B cell (primary cell): ENCODE measurements at regions not wholly inside any gene's neighbourhood (a gene's known extent, or its start where the extent isn't known, plus 50 kb on each side); places are given as distances from the start of the nearest gene placed in this dataset.

Experiments
- ATAC-seq: fragments of 200-7000 bp; cut with Tn5 transposase; one replicate; pipeline ENCODE4 v1.10.0; 2021; ENCODE audit warnings: low read depth, mild to moderate bottlenecking, moderate number of reproducible peaks, moderate library complexity
- CTCF ChIA-PET: fragments of 350-600 bp; sonication (Branson Sonifier 250); formaldehyde crosslinking; loops from one replicate; lab custom pipeline; 2021; ENCODE audit warnings: antibody characterized with exemption, inconsistent platforms; lab: Charles Lee
- POLR2A ChIA-PET: fragments of 350-600 bp; sonication (Branson Sonifier 250); formaldehyde crosslinking; loops from one replicate; lab custom pipeline; 2021; ENCODE audit warnings: antibody characterized with exemption; lab: Charles Lee
- DNase-seq: peaks from one replicate; pipeline ENCODE4 v3.0.0; 2013
- H2AFZ ChIP-seq: 2 replicates; pipeline ENCODE4 v1.6.1; 2012; ENCODE audit warnings: mild to moderate bottlenecking, low read depth, low read length; ENCODE audit not compliant: insufficient read depth, poor library complexity, severe bottlenecking
- H3K27ac ChIP-seq, 2 donors: 1 replicate in 1 of 2; 2 replicates in 1 of 2; pipeline ENCODE4 v1.5.1; 2012 to 2013; ENCODE audit warnings: low read length in 2 of 2, mild to moderate bottlenecking in 2 of 2, moderate library complexity in 1 of 2
- H3K27me3 ChIP-seq, 4 experiments: fragments of 200-600 bp in 1 of 4; sonication (generic) in 1 of 4; replicated peaks in 1 of 4; 1 replicate in 2 of 4; 2 replicates in 2 of 4; pipeline versions ENCODE4 v1.6.1 to v1.7.0; 2013 to 2016; ENCODE audit warnings: low read length in 3 of 4, mild to moderate bottlenecking in 2 of 4, mixed read lengths in 1 of 4, moderate library complexity in 1 of 4; ENCODE audit not compliant: insufficient read depth in 4 of 4, control insufficient read depth in 3 of 4; ENCODE audit errors: control extremely low read depth in 1 of 4
- H3K36me3 ChIP-seq, 2 experiments: replicated peaks in 1 of 2; 1 replicate in 1 of 2; 2 replicates in 1 of 2; pipeline versions ENCODE4 v1.6.1 to v1.7.1; 2013; ENCODE audit warnings: low read length in 1 of 2; ENCODE audit not compliant: insufficient read depth in 2 of 2, control insufficient read depth in 1 of 2; ENCODE audit errors: control extremely low read depth in 1 of 2, extremely low read depth in 1 of 2
- H3K4me1 ChIP-seq, 2 donors: fragments of 200-600 bp in 1 of 2; sonication (generic) in 1 of 2; 1 replicate in 1 of 2; 2 replicates in 1 of 2; pipeline versions ENCODE4 v1.5.1 to v1.6.1; 2013 to 2017; ENCODE audit warnings: low read length in 2 of 2; ENCODE audit not compliant: control insufficient read depth in 2 of 2, insufficient read depth in 2 of 2
- H3K4me2 ChIP-seq: replicated peaks from 2 replicates; pipeline ENCODE3; 2012; ENCODE audit warnings: mild to moderate bottlenecking, low read depth, low read length; ENCODE audit not compliant: poor library complexity, severe bottlenecking
- H3K4me3 ChIP-seq, 5 experiments: fragments of 200-600 bp in 1 of 5; sonication (generic) in 1 of 5; 1 replicate in 3 of 5; 2 replicates in 2 of 5; pipeline versions ENCODE4 v1.5.1 to v1.7.0; 2011 to 2016; ENCODE audit warnings: low read length in 4 of 5, mild to moderate bottlenecking in 4 of 5, low read depth in 2 of 5, control low read depth in 1 of 5, moderate library complexity in 1 of 5; ENCODE audit not compliant: insufficient read depth in 1 of 5; ENCODE audit errors: control extremely low read depth in 1 of 5, extremely low read depth in 1 of 5
- H3K79me2 ChIP-seq: fragments of 200-600 bp; sonication (generic); one replicate; pipeline ENCODE4 v1.6.0; 2016; ENCODE audit warnings: low read length; ENCODE audit not compliant: control insufficient read depth, insufficient read depth
- H3K9ac ChIP-seq: fragments of 200-600 bp; sonication (generic); 2 replicates; pipeline ENCODE4 v1.6.1; 2017; ENCODE audit warnings: mild to moderate bottlenecking, low read length, moderate library complexity
- H3K9me3 ChIP-seq, 3 donors: one replicate each; pipeline versions ENCODE4 v1.6.1 to v1.7.1; 2013; ENCODE audit warnings: low read length in 2 of 3; ENCODE audit not compliant: control insufficient read depth in 2 of 3, insufficient read depth in 1 of 3; ENCODE audit errors: control extremely low read depth in 1 of 3
- H4K20me1 ChIP-seq: 2 replicates; pipeline ENCODE4 v1.6.0; 2012; ENCODE audit warnings: mild to moderate bottlenecking, low read length; ENCODE audit not compliant: insufficient read depth, control insufficient read depth, poor library complexity, severe bottlenecking
- H3K27ac Mint-ChIP-seq: one replicate; pipeline ENCODE4 v1.8.0; 2021; ENCODE audit warnings: mixed read lengths
- H3K27me3 Mint-ChIP-seq: one replicate; pipeline ENCODE4 v1.8.0; 2021; ENCODE audit warnings: mixed read lengths
- H3K4me1 Mint-ChIP-seq: one replicate; pipeline ENCODE4 v1.8.0; 2021; ENCODE audit warnings: mixed read lengths
- H3K4me3 Mint-ChIP-seq: one replicate; pipeline ENCODE4 v1.8.0; 2021; ENCODE audit warnings: mixed read lengths
- H3K9me3 Mint-ChIP-seq: one replicate; pipeline ENCODE4 v1.8.0; 2022; ENCODE audit warnings: mixed read lengths; ENCODE audit not compliant: insufficient read depth
- CTCF ChIP-seq: fragments of 200-600 bp; IDR thresholded peaks from one replicate; pipeline ENCODE4 v1.8.0; 2022; ENCODE audit warnings: antibody characterized with exemption, mild to moderate bottlenecking
- EZH2 ChIP-seq: IDR thresholded peaks from 2 replicates; pipeline ENCODE4 v1.6.1; 2012; ENCODE audit warnings: borderline replicate concordance, low read depth, mild to moderate bottlenecking, moderate library complexity, low read length; ENCODE audit not compliant: insufficient read depth, poor library complexity, severe bottlenecking
- WGBS: methylation state at CpG from one replicate; pipeline ENCODE4 v1.1.5; 2013; ENCODE audit warnings: missing lambda C conversion rate; ENCODE audit not compliant: insufficient coverage; 5-methylcytosine and 5-hydroxymethylcytosine counted together
- intact Hi-C: fragments of 100-400 bp; cut with micrococcal nuclease; formaldehyde crosslinking; loops from one replicate; pipeline ENCODE4 v1.10.0; 2022

DNA sequence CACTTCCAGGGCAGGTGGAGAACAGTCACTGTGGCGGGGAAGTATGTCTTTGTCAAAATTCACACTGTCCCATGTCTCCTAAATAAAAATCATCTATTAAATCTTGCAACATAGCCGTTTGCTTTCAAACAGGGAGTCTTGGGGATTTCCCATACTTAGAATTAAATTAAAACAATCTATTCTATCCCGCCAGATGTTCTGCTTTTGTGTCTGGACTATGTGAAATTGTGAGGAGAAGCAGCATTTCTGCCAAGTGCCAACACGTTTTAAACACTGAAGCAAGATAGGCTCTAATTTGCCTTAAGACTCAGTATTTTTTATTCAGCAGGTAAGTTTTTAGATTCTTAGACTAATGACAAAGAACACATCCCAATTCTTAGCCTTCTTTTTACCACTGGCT lies 73.7 kb downstream of the SPATA31C2 start:
- Mint-ChIP-seq H3K4me3 (no peak overlapping the region), H3K27me3 (no peaks in the 10 kb centered on the region), H3K27ac (no peak overlapping the region), H3K9me3 (no peaks in the 10 kb centered on the region), H3K4me1 (no peaks in the 10 kb centered on the region)
- intact Hi-C loops, result no loop called here
- TF ChIP-seq EZH2 (no peak), CTCF (no peak)
- ATAC-seq (no peak), DNase-seq (no peak)
- H3K4me1 ChIP-seq, result no peaks in the 10 kb centered on the region
- no peak overlapping the region for H3K9ac ChIP-seq
- H3K4me3 ChIP-seq, result no peak overlapping the region
- no peaks in the 10 kb centered on the region for H4K20me1 ChIP-seq
- no peak overlapping the region for H3K4me2 ChIP-seq
- H2AFZ ChIP-seq, result no peak overlapping the region
- ChIA-PET CTCF (no interaction called here), POLR2A (no interaction called here)
- H3K36me3 ChIP-seq, result no peaks in the 10 kb centered on the region
- WGBS, result 83% methylated on average over 1 of the region's 4 CpGs
- H3K27me3 ChIP-seq, result peaks cover 0 to 4% (median 0%) of the 10 kb centered on the region in 4 experiments
- H3K27ac ChIP-seq, result no peak overlapping the region
- H3K79me2 ChIP-seq, result no peaks in the 10 kb centered on the region
- peaks cover 0 to 3% (median 0%) of the 10 kb centered on the region in 3 donors for H3K9me3 ChIP-seq

GRCh38 chr9:88060746-88061145 lies 77.5 kb downstream of the SPATA31C2 start:
- Mint-ChIP-seq H3K9me3 (no peaks in the 10 kb centered on the region), H3K27ac (no peak overlapping the region), H3K4me3 (no peak overlapping the region), H3K27me3 (no peaks in the 10 kb centered on the region), H3K4me1 (no peaks in the 10 kb centered on the region)
- Histone ChIP-seq H3K27me3 (peaks cover 0 to 2% (median 0%) of the 10 kb centered on the region in 4 experiments), H3K9ac (no peak overlapping the region), H3K9me3 (no peaks in the 10 kb centered on the region), H3K4me3 (no peak overlapping the region), H2AFZ (no peak overlapping the region), H3K36me3 (no peaks in the 10 kb centered on the region), H3K79me2 (no peaks in the 10 kb centered on the region), H3K4me2 (no peak overlapping the region), H3K4me1 (no peaks in the 10 kb centered on the region), H3K27ac (no peak overlapping the region), H4K20me1 (no peaks in the 10 kb centered on the region)
- ChIA-PET POLR2A (no interaction called here), CTCF (no interaction called here)
- ATAC-seq, result no peak
- no peak for DNase-seq
- WGBS, result 90% methylated on average over 6 of the region's 7 CpGs
- TF ChIP-seq CTCF (no peak), EZH2 (no peak)
- intact Hi-C loops, result no loop called here
